ENCODE measurements at regions not wholly inside any gene's neighbourhood (a gene's known extent, or its start where the extent isn't known, plus 50 kb on each side); places are given as distances from the start of the nearest gene placed in this dataset.

DNA sequence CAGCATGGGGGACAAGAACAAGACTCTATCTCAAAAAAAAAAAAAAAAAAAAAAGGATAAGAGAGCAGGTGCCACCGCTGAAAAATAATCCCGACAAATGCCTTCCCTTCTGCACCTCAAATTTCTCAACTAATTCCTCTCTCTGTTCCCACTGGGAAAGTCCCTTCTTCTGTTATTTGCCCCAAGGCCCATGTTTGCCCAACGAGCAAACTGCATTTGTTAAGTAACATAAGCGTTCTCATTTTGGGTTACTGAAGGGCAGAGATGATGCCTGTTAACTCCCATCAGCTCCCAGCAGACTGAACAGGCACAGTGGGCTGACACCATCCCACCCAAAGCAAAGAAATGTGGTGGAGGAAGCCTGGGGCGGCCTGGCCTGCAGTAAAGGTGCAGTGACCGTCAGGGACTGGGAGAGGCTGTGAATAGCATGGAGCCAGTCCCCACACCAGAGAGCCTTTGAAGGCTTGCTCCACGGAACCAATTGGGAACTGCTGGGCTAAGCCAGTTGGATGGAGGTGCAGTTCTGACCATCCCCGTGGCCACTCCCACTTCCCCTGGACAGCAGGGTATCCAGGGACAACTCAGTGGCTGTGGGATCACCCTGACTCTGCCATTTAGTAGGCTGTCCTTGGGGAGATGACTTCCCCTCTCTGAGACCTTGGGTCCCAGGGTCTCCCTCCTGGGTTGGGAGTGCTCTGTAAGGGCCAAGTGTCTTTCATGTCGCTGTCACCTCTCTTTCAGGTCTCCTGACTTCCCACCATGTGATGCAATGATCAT, 149.7 kb upstream of the IER5L start:
- intact Hi-C loops (cut with micrococcal nuclease), result no loop called here
- CTCF ChIA-PET, result no interaction called here

More for the DNA sequence above, 149.7 kb upstream of the IER5L start:
- no peak overlapping the region for H3K14ac ChIP-seq (replicated peaks; ENCODE audit: low read depth, low read length)
- TF ChIP-seq MAFK (IDR thresholded peaks at IDR 0.05; ENCODE audit: low read depth, low read length), result no peak
- TF ChIP-seq CEBPB (IDR thresholded peaks at IDR 0.05; ENCODE audit: low read depth, low read length), result 0 out of 2 replicates have a peak, but pooled peaks have one; percentile 30
- H2BK5ac ChIP-seq (ENCODE audit: low read depth, low read length, poor library complexity, severe bottlenecking), result no peak overlapping the region
- peak overlapping the region; percentile 7 for H2AK9ac ChIP-seq (replicated peaks; ENCODE audit: low read depth, low read length, poor library complexity)
- no peak overlapping the region for H3K18ac ChIP-seq (ENCODE audit: low read depth, low read length)
- H2BK120ac ChIP-seq (ENCODE audit: low read depth, low read length), result peak overlapping the region; percentile 16; the same call in 1 of the 2 replicates
- no peak overlapping the region for H3K56ac ChIP-seq (ENCODE audit: extremely low read depth, insufficient read depth, low read length)
- no peak overlapping the region for H2AFZ ChIP-seq (replicated peaks; ENCODE audit: low read length, poor library complexity)
- no peaks in the 10 kb centered on the region for H3K79me1 ChIP-seq (ENCODE audit: low read depth in 1 of 2, low read length in 2 of 2)
- no peak overlapping the region for H3K9ac ChIP-seq (ENCODE audit: low read depth, low read length)
- no peaks in the 10 kb centered on the region for H3K36me3 ChIP-seq (ENCODE audit: control insufficient read depth, insufficient read depth, low read length)
- peaks cover 3% of the 10 kb centered on the region; the same call in 1 of the 2 replicates for H3K9me1 ChIP-seq (ENCODE audit: insufficient read depth, low read length)
- H4K8ac ChIP-seq (ENCODE audit: low read depth in 2 of 2, low read length in 2 of 2), result no peak overlapping the region
- H2AK5ac ChIP-seq (ENCODE audit: low read depth, low read length), result no peak overlapping the region; the same call in 1 of the 2 replicates
- no peak overlapping the region for H2BK15ac ChIP-seq (ENCODE audit: low read depth, low read length)
- no peak overlapping the region for H3K27ac ChIP-seq (ENCODE audit: insufficient read depth, low read length)
- H3K4me1 ChIP-seq (ENCODE audit: control insufficient read depth, insufficient read depth, low read length), result peaks cover 9% of the 10 kb centered on the region; the same call in 1 of the 2 replicates
- no peak overlapping the region for H3K23ac ChIP-seq (ENCODE audit: low read depth, low read length)
- no peak overlapping the region for H3K4me3 ChIP-seq (ENCODE audit: insufficient read depth, low read depth, low read length)
- no peak for ATAC-seq (ENCODE audit: low read depth)
- peak overlapping the region; percentile 2; the same call in 1 of the 2 replicates for H3K4ac ChIP-seq (ENCODE audit: low read depth, low read length)
- peaks cover 6% of the 10 kb centered on the region for H3K9me3 ChIP-seq (ENCODE audit: control insufficient read depth, insufficient read depth, low read length)
- dilution Hi-C loops (cut with HindIII; ENCODE audit: low sequenced_read_pairs, unreplicated experiment), result no loop called here
- no peak overlapping the region for H3K4me2 ChIP-seq (ENCODE audit: low read depth, low read length)
- H2BK20ac ChIP-seq (ENCODE audit: low read depth, low read length), result peak overlapping the region; percentile 37; the same call in 1 of the 2 replicates
- H3K27me3 ChIP-seq (ENCODE audit: control insufficient read depth, insufficient read depth, low read length), result no peaks in the 10 kb centered on the region
- H4K20me1 ChIP-seq (ENCODE audit: insufficient read depth, low read length), result no peaks in the 10 kb centered on the region
- WGBS, 2 experiments (ENCODE audit: extremely low coverage in 2 of 2, insufficient read length in 1 of 2), result 91% methylated on average over 4 of the region's 9 CpGs; no CpG with 5 or more reads in 1 of the 2 experiments
- H4K5ac ChIP-seq (ENCODE audit: low read depth, low read length), result no peak overlapping the region
- in situ Hi-C loops (cut with MboI; ENCODE audit: low sequenced_read_pairs), result no loop called here
- no peak overlapping the region for H4K91ac ChIP-seq (ENCODE audit: insufficient read depth, low read depth, low read length)
- POLR2A ChIA-PET (ENCODE audit: unreplicated experiment), result no interaction called here
- no TSS peak for BruUV-seq (replicated peaks)
- no peak for DNase-seq
